Left ventricle myocardium inferior (tissue), 1 donor: ENCODE measurements at regions not wholly inside any gene's neighbourhood (a gene's known extent, or its start where the extent isn't known, plus 50 kb on each side); places are given as distances from the start of the nearest gene placed in this dataset.

ENCODE experiments used
- DNase-seq: peaks from one replicate; pipeline ENCODE4 v3.0.0-alpha.2; 2020
- H3K27ac ChIP-seq: fragments of 200-600 bp; replicated peaks from 2 replicates; pipeline ENCODE4 v1.8.0; 2021
- H3K27me3 ChIP-seq: fragments of 200-600 bp; 2 replicates; pipeline ENCODE4 v1.8.0; 2021; ENCODE audit warnings: low read depth
- H3K36me3 ChIP-seq: fragments of 200-600 bp; 2 replicates; pipeline ENCODE4 v1.8.0; 2021
- H3K4me1 ChIP-seq: fragments of 200-600 bp; 2 replicates; pipeline ENCODE4 v1.8.0; 2021
- H3K4me3 ChIP-seq: fragments of 200-600 bp; 2 replicates; pipeline ENCODE4 v1.8.0; 2021; ENCODE audit warnings: mild to moderate bottlenecking, moderate library complexity
- H3K9me3 ChIP-seq: fragments of 200-600 bp; replicated peaks from 2 replicates; pipeline ENCODE4 v1.8.0; 2021
- CTCF ChIP-seq: fragments of 200-600 bp; IDR thresholded peaks from 2 replicates; pipeline ENCODE4 v1.8.0; 2021; ENCODE audit warnings: antibody characterized with exemption, mild to moderate bottlenecking, borderline replicate concordance
- intact Hi-C: fragments of 100-400 bp; cut with micrococcal nuclease; formaldehyde crosslinking; loops from one replicate; pipeline ENCODE4 v1.11.0; 2022
- donor health status: DM: no; HTN: yes; CAD: no; lungs with severe emphysema.

GRCh38 chr4:101669832-101670188 is 120.7 kb upstream of the BANK1 start:
- Histone ChIP-seq H3K4me1 (no peaks in the 10 kb centered on the region), H3K4me3 (no peak overlapping the region), H3K27me3 (no peaks in the 10 kb centered on the region), H3K36me3 (no peaks in the 10 kb centered on the region), H3K27ac (peak overlapping the region; percentile 28), H3K9me3 (peaks cover 14% of the 10 kb centered on the region)
- intact Hi-C loops = no loop called here
- no peak for DNase-seq
- TF ChIP-seq CTCF = no peak

GRCh38 chr4:101669138-101669831 is 121.2 kb upstream of the BANK1 start:
- no peak for TF ChIP-seq CTCF
- H3K36me3 ChIP-seq = no peaks in the 10 kb centered on the region
- peaks cover 9% of the 10 kb centered on the region for H3K9me3 ChIP-seq
- H3K27me3 ChIP-seq = no peaks in the 10 kb centered on the region
- no peak for DNase-seq
- no peaks in the 10 kb centered on the region for H3K4me1 ChIP-seq
- intact Hi-C loops = no loop called here
- H3K4me3 ChIP-seq = no peak overlapping the region
- H3K27ac ChIP-seq = no peak overlapping the region

GRCh38 chr4:101667348-101667747 is 123.2 kb upstream of the BANK1 start:
- peaks cover 3% of the 10 kb centered on the region for H3K9me3 ChIP-seq
- no peak for DNase-seq
- H3K4me3 ChIP-seq = no peak overlapping the region
- no peaks in the 10 kb centered on the region for H3K27me3 ChIP-seq
- intact Hi-C loops = no loop called here
- H3K27ac ChIP-seq = no peak overlapping the region
- no peak for TF ChIP-seq CTCF
- no peaks in the 10 kb centered on the region for H3K4me1 ChIP-seq
- H3K36me3 ChIP-seq = no peaks in the 10 kb centered on the region

GRCh38 chr4:101660607-101661006 is 129.9 kb upstream of the BANK1 start:
- Histone ChIP-seq H3K4me1 (no peaks in the 10 kb centered on the region), H3K27ac (no peak overlapping the region), H3K4me3 (no peak overlapping the region), H3K36me3 (no peaks in the 10 kb centered on the region), H3K9me3 (peaks cover 6% of the 10 kb centered on the region), H3K27me3 (no peaks in the 10 kb centered on the region)
- intact Hi-C loops = no loop called here
- TF ChIP-seq CTCF = no peak
- no peak for DNase-seq

- no peak for TF ChIP-seq CTCF
- no peak overlapping the region for H3K27ac ChIP-seq
- H3K4me3 ChIP-seq = no peak overlapping the region
- H3K27me3 ChIP-seq = no peaks in the 10 kb centered on the region
- H3K9me3 ChIP-seq = no peaks in the 10 kb centered on the region
- peaks cover 8% of the 10 kb centered on the region for H3K4me1 ChIP-seq
- H3K36me3 ChIP-seq = no peaks in the 10 kb centered on the region
- DNase-seq = no peak
- intact Hi-C loops = no loop called here
These were observed 134.7 kb upstream of the BANK1 start for GRCh38 chr4:101655857-101656256.
